NT2/D1 (cell line): ENCODE measurements at regions not wholly inside any gene's neighbourhood (a gene's known extent, or its start where the extent isn't known, plus 50 kb on each side); places are given as distances from the start of the nearest gene placed in this dataset.

Source experiments
- SUZ12 ChIP-seq: IDR thresholded peaks from 2 replicates; pipeline ENCODE4 v1.6.1; 2011; ENCODE audit not compliant: insufficient read length, insufficient read depth; ENCODE audit errors: extremely low read depth
- YY1 ChIP-seq: IDR thresholded peaks from 2 replicates; pipeline ENCODE4 v1.6.1; 2011; ENCODE audit not compliant: insufficient read length, insufficient read depth

DNA sequence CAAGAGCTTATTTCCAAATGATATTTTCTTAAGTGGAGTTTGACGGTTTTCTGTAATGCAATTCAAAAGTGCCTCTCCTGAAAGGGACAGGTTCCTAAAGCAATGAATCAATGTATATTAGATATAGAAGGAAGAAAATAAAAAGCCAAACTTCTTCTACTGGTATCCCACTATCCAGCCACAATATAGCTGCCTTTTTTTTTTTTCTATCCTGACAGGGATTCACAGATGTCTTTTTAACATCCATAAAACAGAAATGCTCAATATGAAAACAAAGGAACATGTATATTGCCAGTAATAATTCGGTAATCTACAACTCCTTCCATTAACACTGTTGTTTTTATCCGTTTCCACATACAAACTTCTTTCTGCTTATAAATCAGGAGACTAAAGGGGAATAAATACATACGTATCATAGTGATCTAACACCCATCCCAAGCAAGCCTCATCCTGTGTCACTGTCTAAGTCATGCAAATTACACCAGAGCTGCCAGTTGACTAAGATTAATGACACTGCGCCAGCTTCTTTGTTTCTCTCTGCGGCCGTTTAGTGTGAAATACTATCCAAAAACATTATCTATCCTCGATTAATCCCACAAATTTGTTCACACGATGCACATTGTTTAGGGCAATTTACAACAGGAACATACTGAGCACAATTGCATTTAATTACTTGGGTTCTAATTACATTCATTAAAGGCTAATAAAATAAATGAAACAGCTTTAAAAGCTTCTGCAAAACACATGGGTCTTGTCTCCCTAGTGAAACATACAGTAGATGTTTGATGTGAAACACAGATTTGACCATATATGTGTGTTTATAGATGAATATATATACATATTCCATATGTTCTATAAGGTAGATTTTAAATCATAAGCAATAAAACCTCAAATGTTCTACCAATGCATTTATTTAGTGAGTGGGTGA is 51.9 kb upstream of the CDIN1 start:
- TF ChIP-seq SUZ12 (no peak), YY1 (no peak)
